ENCODE measurements at regions not wholly inside any gene's neighbourhood (a gene's known extent, or its start where the extent isn't known, plus 50 kb on each side); places are given as distances from the start of the nearest gene placed in this dataset.

- no peak overlapping the region for H3K4me3 ChIP-seq (ENCODE audit: control insufficient read depth, low read depth, low read length)
- TF ChIP-seq CTCF (IDR thresholded peaks at IDR 0.05; ENCODE audit: control insufficient read depth, insufficient read depth, low read depth, low read length, missing control alignments): no peak
- DNase-seq (ENCODE audit: low read depth): no peak
Measured at GRCh38 chr17:36791150-36791941, 145.9 kb upstream of the LHX1 start.

GRCh38 chr17:36791942-36792475 lies 145.3 kb upstream of the LHX1 start:
- no peak for DNase-seq (ENCODE audit: low read depth)
- no peak for TF ChIP-seq CTCF (IDR thresholded peaks at IDR 0.05; ENCODE audit: control insufficient read depth, insufficient read depth, low read depth, low read length, missing control alignments)
- no peak overlapping the region for H3K4me3 ChIP-seq (ENCODE audit: control insufficient read depth, low read depth, low read length)

- no peak overlapping the region for H3K4me3 ChIP-seq (ENCODE audit: control insufficient read depth, low read depth, low read length)
- no peak for DNase-seq (ENCODE audit: low read depth)
- TF ChIP-seq CTCF (IDR thresholded peaks at IDR 0.05; ENCODE audit: control insufficient read depth, insufficient read depth, low read depth, low read length, missing control alignments): no peak
Measured at GRCh38 chr17:36792849-36793248, 144.4 kb upstream of the LHX1 start.

- no peak for TF ChIP-seq CTCF (IDR thresholded peaks at IDR 0.05; ENCODE audit: control insufficient read depth, insufficient read depth, low read depth, low read length, missing control alignments)
- DNase-seq (ENCODE audit: low read depth): no peak
- no peak overlapping the region for H3K4me3 ChIP-seq (ENCODE audit: control insufficient read depth, low read depth, low read length)
Measured at GRCh38 chr17:36793976-36794375, 143.3 kb upstream of the LHX1 start.

GRCh38 chr17:36807496-36808179 lies 129.6 kb upstream of the LHX1 start:
- no peak overlapping the region for H3K4me3 ChIP-seq (ENCODE audit: control insufficient read depth, low read depth, low read length)
- no peak for TF ChIP-seq CTCF (IDR thresholded peaks at IDR 0.05; ENCODE audit: control insufficient read depth, insufficient read depth, low read depth, low read length, missing control alignments)
- DNase-seq (ENCODE audit: low read depth): no peak

GRCh38 chr17:36808180-36808661 lies 129.1 kb upstream of the LHX1 start:
- no peak overlapping the region for H3K4me3 ChIP-seq (ENCODE audit: control insufficient read depth, low read depth, low read length)
- DNase-seq (ENCODE audit: low read depth): no peak
- TF ChIP-seq CTCF (IDR thresholded peaks at IDR 0.05; ENCODE audit: control insufficient read depth, insufficient read depth, low read depth, low read length, missing control alignments): no peak

Measured in AG09309 (cell line).